GM19099 (cell line): ENCODE measurements at regions not wholly inside any gene's neighbourhood (a gene's known extent, or its start where the extent isn't known, plus 50 kb on each side); places are given as distances from the start of the nearest gene placed in this dataset.

Experiments used
- POLR2A ChIP-seq: IDR thresholded peaks from 3 replicates; pipeline ENCODE4 v1.6.1; 2011; ENCODE audit warnings: low read depth; ENCODE audit not compliant: insufficient read length; ENCODE audit errors: extremely low read depth

DNA sequence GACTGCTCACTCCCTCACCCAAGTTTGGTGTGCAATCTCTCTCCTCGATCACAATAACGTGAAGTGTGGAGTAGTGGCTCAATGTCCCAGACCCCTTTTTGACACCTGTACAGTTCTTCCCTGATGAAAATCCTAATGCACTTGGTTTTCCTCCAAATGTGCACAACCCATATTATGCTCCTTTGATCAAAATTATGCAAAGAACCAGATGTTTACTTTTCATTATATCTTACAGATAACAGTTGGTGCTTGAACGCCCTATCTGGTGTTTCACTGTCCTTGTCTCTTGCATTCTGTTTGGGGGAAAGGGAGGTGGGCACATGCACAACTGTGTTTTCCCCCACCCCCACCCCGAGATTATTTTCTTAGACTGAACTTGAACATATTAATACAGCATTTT is 85.0 kb upstream of the CREB1 start:
- TF ChIP-seq POLR2A = no peak

DNA sequence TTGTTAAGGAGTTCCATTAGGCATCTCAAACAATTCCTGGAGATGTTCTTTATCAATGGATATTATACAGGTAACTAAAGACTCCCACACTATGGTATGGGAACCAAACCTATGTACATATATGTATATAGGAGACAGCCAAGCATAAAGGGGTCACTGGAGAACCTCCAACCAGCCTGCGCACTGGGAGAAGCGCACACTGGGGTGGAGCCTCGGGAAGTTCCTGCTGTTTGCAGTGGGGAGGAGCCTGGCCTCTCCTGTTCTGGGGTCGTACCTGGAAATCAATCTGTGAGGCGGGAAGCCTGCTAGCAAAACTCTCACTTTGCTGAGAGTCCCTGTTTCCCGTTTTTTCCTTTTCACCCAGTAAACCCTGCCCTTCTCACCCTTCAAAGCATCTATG is 83.1 kb upstream of the CREB1 start:
- no peak for TF ChIP-seq POLR2A

DNA sequence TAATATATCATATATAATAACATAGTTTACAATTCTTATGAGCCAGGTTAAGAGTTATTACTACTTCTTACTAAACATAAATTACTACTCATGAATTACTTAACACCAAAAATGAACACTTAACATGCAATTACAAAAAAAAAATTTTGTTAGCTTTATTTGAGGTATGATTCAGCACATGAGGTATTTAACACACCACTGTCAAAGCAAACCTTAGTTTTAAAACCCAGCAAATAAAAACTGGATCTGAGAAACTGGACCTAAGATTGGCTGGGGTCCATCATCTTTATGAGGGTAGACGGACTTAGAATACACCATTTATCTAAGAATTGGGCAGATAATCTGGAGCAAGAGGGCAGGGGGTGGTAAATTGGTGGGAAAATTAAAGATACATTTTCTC is 81.8 kb upstream of the CREB1 start:
- TF ChIP-seq POLR2A = no peak

DNA sequence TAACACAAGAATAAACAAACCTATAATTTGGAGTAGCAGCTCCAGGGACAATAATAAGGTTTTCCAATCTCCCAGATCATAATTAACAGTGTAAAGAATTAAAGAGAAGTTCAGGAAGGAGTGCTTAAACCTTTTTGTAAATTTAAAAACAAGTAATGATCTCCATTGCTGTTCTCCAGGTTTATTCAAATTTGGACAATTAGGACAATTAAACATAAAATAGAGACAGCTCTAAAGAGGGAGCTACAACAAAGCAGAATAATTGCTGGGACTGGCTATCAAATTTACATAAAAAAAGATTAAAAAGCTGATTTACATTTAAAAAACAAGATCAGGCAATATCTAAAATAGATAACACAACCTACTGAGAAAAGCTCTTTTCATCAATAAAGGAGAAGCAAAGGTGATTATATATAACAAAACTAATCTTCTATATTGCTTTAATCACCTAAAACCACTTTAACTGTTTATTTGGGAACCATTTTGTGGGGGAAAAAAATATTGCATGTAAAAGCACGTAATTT is 80.1 kb upstream of the CREB1 start:
- no peak for TF ChIP-seq POLR2A

DNA sequence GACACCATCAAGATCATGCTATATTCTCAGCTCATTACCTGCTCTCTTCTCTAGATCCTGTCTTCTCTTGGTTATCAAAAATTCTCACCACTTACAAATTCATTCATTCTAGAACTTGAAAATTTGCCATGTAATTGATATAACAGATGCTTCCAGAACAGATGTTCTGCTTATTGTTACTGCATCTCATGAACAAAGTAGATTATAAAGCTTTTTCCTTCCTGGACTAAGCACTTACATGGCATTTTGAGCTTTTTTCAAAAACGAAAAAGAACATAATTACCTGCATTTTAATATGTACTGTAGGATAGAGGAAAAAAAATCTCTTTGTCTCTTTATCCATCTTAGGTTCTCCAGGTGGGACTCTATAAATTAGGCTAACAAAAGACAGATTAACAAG is 79.6 kb upstream of the CREB1 start:
- TF ChIP-seq POLR2A = no peak

DNA sequence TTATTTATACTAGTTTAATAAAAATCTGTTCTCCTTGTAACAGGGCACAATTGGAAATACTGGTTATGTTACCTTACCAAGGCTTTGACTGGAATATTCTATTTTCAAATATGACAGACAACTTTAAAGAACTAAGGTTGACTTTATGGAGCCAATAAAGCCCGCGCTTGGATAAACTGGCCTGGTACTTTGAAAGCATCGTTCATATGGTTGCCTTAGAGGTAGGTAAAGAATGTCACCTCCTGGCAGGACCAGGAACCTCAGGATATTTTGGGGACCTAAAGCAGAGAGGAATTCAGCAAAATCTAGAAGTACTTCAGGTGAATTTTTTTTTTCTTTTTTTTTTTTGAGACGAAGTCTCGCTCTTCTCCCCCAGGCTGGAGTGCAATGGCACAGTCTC is 71.2 kb upstream of the CREB1 start:
- no peak for TF ChIP-seq POLR2A

DNA sequence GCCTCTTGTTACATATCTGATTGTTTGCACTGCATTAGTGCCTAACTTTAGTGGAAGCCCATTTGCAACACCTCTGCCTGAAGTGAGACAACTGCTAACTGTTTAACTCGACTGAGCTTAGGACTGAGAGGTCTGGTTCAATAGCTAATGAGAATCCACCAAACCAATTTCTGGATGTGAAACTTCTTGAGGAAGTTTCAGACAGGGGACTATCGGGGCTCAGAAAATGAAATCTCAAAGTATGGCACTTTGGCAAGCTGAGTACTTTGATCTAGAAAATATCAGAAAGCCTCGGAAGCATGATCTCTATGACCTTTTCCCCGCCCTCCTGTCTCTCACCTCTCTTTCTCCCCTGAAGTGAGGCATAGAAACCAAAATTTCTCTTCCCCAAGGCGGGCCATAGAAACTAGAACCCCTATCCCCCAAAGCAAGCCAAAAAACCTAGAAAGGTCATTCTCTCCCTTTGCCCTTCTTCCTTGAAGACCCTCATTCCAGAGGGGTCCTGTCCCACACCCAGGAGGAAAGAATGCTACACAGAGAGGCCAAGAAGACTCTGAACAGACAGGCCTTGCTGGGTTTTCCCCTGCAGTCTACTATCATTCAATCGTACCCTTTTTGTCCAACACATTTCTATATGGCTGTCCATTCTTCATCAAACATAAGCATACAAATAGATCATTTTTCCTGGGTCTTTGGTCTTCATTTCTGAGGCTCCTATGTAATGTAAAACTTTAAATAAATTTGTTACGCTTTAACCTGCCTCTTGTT is 69.6 kb upstream of the CREB1 start:
- no peak for TF ChIP-seq POLR2A

DNA sequence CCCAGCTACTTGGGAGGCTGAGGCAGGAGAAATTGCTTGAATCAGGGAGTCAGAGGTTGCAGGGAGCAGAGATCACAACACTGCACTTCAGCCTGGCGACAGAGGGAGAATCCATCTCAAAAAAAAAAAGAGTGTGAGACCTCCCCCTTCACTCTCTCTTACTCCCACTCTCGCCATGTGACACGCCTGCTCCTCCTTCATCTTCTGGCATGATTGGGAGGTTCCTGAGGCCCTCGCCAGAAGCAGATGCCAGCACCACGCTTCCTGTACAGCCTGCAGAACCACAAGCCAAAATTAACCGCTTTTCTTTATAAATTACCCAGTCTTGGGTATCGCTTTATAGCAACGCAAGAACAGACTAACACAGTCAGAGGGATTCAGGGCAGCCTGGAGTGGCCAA is 66.3 kb upstream of the CREB1 start:
- no peak for TF ChIP-seq POLR2A

DNA sequence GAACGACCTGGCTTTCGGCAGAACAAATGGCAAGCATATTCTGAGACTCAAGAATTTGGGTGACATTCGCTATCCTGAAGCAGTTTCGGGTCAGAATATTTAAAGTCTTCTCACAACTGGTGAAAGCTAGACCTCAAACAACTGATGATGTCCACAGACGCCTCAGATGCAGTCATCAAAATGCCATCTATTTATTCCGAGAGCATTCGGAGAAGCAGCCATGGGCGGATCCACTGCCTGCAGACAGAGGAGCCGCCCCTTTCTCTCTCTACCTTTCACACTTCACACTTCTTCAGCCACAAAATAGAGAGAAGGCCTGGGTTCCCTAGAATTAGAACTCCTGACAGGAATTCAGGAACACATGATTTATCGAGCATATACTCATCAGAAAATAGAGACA is 65.8 kb upstream of the CREB1 start:
- TF ChIP-seq POLR2A = no peak

DNA sequence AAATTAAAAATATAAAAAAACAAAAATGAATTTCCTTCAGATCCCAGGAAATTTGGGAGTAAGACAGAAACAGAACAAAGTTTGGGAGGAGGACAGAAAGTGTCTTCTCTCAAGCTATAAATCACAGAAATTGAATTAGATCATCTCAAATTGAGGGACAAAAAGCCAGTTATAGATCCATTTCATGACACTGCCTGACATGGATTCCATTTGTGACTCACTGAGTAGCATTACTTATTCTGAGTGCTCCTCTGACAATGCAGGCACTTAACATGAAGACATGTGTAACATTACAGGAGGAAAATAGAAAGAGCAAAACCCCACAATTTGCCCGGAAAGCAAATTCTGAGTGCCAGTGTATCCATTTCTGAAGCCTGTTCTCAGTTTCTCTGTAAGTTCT is 63.9 kb upstream of the CREB1 start:
- TF ChIP-seq POLR2A = no peak

DNA sequence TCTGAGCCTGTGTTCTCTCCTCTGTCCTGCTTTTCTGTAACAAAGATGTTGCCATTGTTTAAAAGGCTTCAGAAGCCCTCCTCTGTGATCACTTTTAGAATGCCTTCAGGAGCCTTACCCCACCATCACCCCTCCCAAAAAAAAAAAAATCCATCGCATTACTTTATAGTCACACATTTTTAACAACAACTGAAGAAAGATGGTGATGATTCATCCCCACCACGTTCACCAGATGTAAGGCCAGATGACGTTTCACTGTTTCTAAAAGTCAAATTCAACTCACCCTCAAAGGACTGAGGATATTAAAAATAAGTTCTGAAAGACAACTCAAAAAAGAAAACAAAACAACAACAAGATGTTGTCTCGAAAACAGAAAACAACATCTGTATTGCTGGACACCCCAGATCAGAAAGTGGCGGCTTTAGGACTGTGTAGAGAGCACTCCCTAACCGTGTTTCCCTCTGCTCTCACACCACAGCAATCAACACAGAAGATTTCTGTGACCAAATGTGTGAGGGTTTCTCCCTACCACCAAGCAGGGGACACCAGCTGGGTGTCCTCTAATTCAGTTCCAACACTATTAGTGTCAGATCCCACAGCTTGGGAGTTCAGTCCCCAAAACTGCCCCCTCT is 61.9 kb upstream of the CREB1 start:
- no peak for TF ChIP-seq POLR2A

DNA sequence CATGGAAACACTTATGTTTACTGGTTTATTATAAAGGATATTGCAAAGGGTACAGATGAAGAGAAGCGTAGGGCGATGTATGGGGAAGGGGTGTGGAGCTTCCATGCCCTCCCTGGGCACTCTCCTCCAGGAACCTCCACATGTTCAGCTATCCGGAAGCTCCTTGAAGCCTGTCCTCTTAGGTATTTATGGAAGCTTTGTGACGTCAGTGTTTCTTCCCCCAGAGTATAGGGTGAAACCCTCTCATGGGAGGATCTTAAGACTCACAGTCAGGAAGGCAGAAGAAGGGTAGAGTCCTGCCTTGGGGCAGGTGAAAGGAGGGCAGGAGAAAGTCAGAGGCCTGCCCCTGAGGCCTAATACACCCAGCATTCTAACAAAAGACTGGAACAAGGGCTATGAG is 61.3 kb upstream of the CREB1 start:
- no peak for TF ChIP-seq POLR2A

DNA sequence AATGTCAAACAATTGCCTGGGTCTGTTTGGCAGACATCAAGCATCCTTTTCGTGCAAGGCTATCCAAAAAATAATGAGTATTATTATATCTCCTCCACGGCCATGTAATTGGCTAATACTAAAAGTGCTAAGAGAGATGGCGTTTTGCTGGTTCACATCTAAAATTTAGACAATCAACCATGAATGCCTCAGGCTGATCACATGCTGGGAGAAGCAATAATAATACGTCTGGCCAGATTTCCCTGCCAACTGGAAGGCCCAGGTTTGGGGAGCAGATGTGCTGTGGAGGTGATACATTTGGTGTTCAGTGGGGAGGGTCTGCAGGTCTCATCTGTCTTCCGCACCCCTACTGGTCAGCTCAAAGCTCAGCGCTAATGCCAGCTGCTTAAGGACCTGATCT is 60.3 kb upstream of the CREB1 start:
- no peak for TF ChIP-seq POLR2A

DNA sequence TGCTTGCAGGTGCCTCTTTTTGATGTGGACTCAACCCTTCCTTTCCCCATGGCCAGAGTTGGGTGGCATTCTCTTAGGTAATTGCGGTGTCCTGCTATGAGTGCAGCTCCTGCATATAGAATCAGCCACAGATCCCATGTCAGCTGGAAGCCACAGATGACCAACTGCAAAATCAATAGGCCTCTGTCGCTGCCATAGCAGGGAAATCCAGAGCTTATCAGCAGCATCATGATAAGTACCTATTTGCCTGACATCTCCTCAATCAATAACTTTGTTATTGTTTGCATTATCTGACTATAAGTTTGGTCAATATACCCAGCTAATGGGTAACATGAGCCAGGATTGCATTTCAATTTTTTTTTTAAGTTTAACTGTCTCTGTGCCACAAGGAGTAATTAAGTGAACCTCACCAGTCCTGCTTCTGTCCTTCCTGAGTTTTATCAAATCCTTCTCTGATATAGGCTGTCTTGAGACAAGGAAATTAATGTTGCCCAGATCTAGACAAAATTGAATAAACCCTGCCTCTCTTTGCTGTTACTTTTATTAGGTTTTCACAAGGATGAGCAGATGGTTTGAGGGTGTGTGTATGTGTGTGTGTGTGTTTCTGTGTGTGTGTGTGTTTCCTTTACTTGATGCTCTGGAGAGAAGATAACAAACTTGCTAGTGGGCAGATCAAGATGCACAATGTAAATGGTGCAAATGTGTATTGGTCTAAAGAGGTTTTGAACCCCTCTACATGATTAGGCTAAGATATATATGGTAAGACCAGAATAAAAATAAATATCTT is 59.6 kb upstream of the CREB1 start:
- TF ChIP-seq POLR2A = no peak

DNA sequence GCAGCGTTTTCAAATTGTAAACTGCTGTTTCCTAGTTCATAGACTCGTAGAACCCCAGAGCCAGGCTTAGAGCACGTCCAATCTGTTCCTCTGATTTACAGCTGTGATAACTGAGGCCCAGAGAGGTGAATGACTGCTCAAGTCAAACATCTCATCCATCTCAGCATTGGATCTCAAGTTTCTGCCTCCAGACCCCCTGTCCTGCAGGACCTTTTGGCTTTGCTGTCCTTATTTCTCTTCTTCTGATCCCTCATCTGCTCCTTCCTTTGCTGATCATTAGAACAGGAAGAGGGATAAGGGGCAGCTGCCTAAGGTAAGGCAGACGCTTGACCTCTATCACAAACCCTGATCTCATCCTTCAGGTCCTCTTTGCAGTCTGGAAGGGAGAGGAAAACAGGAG is 58.5 kb upstream of the CREB1 start:
- TF ChIP-seq POLR2A = no peak
